D721Med (cell line): ENCODE measurements at regions not wholly inside any gene's neighbourhood (a gene's known extent, or its start where the extent isn't known, plus 50 kb on each side); places are given as distances from the start of the nearest gene placed in this dataset.

Experiments used
- DNase-seq: peaks from one replicate; pipeline ENCODE4 v3.0.0; 2011; ENCODE audit warnings: low spot score; ENCODE audit not compliant: insufficient read length
- FAIRE-seq: peaks from 2 replicates; lab custom pipeline; 2011; peaks lifted over from hg19 to GRCh38; lab: Jason Lieb, UNC
- CTCF ChIP-seq: IDR thresholded peaks from 2 replicates; pipeline ENCODE4 v1.5.1; 2012; ENCODE audit warnings: mild to moderate bottlenecking, control low read depth; ENCODE audit not compliant: insufficient read depth; ENCODE audit errors: missing control alignments

GRCh38 chr9:130772185-130772584, 62.9 kb upstream of the ABL1 start:
- FAIRE-seq = no peak
- DNase-seq = no peak
- TF ChIP-seq CTCF = no peak

- TF ChIP-seq CTCF = no peak
- no peak for DNase-seq
- FAIRE-seq = no peak
Measured at GRCh38 chr9:130774183-130774582, 60.9 kb upstream of the ABL1 start.

GRCh38 chr9:130775336-130775991, 59.6 kb upstream of the ABL1 start:
- TF ChIP-seq CTCF = no peak
- DNase-seq = no peak
- no peak for FAIRE-seq

- FAIRE-seq = no peak
- TF ChIP-seq CTCF = no peak
- no peak for DNase-seq
Measured at GRCh38 chr9:130779153-130779855, 55.8 kb upstream of the ABL1 start.

GRCh38 chr9:130780415-130780814, 54.6 kb upstream of the ABL1 start:
- DNase-seq (no peak), FAIRE-seq (no peak)
- TF ChIP-seq CTCF = no peak

GRCh38 chr9:130780865-130781504, 54.1 kb upstream of the ABL1 start:
- no peak for TF ChIP-seq CTCF
- FAIRE-seq = no peak
- DNase-seq = no peak
